BLaER1 treated with 17β-estradiol and CSF1 and Interleukin-3, amounts not matched to agents 10 nM and 100 nM (cell line): ENCODE measurements at regions not wholly inside any gene's neighbourhood (a gene's known extent, or its start where the extent isn't known, plus 50 kb on each side); places are given as distances from the start of the nearest gene placed in this dataset.
"Not testable (repeated sequence)": the region's sequence is repeated elsewhere in the genome, so short reads cannot be mapped to it uniquely, and the experiment has no call there.

Source experiments
- H3K27ac ChIP-seq, 11 experiments: shearing (Covaris generic); formaldehyde crosslinking; 2 replicates each; pipeline ENCODE4 v1.8.1; 2022
- H3K27me3 ChIP-seq, 11 experiments: shearing (Covaris generic); formaldehyde crosslinking; 2 replicates each; pipeline ENCODE4 v1.8.1; 2022
- H3K36me3 ChIP-seq, 11 experiments: shearing (Covaris generic); formaldehyde crosslinking; 2 replicates each; pipeline ENCODE4 v1.8.1; 2022
- H3K4me1 ChIP-seq, 10 experiments: shearing (Covaris generic); formaldehyde crosslinking; 2 replicates each; pipeline ENCODE4 v1.8.1; 2022
- H3K4me2 ChIP-seq, 11 experiments: shearing (Covaris generic); formaldehyde crosslinking; 2 replicates each; pipeline ENCODE4 v1.8.1; 2022
- H3K4me3 ChIP-seq, 10 experiments: shearing (Covaris generic); formaldehyde crosslinking; 2 replicates each; pipeline ENCODE4 v1.8.1; 2022
- H3K9ac ChIP-seq, 11 experiments: shearing (Covaris generic); formaldehyde crosslinking; 2 replicates each; pipeline ENCODE4 v1.8.1; 2022
- H3K9me3 ChIP-seq, 11 experiments: shearing (Covaris generic); formaldehyde crosslinking; replicated peaks in 1 of 11; 2 replicates each; pipeline ENCODE4 v1.8.1; 2022
- H4K20me1 ChIP-seq, 11 experiments: shearing (Covaris generic); formaldehyde crosslinking; 2 replicates each; pipeline ENCODE4 v1.8.1; 2022
- Cebpa-rat ChIP-seq, 11 experiments: shearing (Covaris generic); IDR thresholded peaks; 2 replicates each; pipeline ENCODE4 v1.8.1; 2022

DNA sequence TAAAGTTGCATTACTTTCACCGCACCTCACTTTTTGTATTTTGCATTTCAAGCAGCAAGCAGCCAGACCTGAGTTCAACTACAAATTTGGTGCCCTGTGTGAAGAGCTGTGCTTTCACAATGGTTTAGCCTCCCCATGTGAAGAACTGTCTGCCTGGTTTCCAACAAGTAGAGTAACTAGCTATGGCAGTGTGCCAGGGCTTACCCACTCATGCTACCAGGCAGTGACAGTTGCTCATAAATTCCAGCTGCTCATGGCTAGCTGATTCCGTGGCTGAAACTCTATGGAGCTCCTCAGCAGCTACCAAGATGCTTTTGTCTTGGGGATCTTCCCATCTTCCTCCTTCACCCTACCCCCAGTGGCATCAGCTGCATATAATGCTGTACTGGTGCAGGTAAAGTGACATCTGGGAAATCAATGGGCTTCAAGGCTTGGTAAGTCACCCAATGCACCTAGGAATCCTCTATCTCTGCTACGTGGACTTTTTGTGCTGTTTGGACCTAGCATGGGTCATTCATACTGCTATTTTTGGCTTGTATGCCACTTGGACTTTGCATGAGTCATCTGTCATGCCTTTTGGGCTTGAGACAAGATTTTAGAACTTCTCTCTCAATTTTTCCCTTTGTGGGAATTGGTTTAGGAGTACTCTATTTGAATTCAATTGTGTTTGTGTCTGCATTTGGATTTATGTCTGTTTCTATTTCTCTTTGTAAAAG, 176.5 kb upstream of the GJE1 start:
- Histone ChIP-seq H3K4me1 (no peaks in the 10 kb centered on the region), H3K27me3 (no peaks in the 10 kb centered on the region), H3K9me3 (peaks cover 24 to 48% (median 33%) of the 10 kb centered on the region in 11 experiments), H3K36me3 (no peaks in the 10 kb centered on the region; a peak in 1 of 22 replicates), H4K20me1 (no peaks in the 10 kb centered on the region), H3K4me3 (no peak overlapping the region), H3K4me2 (no peak overlapping the region), H3K27ac (no peak overlapping the region), H3K9ac (no peak overlapping the region)
- no peak for TF ChIP-seq Cebpa-rat (IDR thresholded peaks at IDR 0.05)

DNA sequence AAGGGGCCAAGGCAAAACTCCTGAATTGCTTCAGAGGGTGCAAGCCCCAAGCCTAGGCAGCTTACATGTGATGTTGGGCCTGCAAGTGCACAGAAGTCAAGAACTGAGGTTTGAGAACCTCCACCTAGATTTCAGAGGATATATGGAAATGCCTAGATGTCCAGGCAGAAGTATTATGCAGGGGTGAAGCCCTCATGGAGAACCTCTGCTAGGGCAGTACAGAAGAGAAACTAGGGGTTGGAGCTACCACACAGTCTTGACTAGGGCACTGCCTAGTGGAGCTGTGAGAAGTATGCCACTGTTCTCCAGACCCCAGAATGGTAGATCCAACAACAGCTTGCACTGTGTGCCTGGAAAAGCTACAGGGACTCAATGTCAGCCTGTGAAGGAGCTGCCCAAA, 179.7 kb upstream of the GJE1 start:
- TF ChIP-seq Cebpa-rat (IDR thresholded peaks at IDR 0.05): no peak
- Histone ChIP-seq H3K9ac (no peak overlapping the region), H3K4me2 (no peak overlapping the region), H3K27me3 (no peaks in the 10 kb centered on the region), H3K9me3 (peaks cover 24 to 48% (median 33%) of the 10 kb centered on the region in 11 experiments), H3K4me3 (no peak overlapping the region), H3K36me3 (no peaks in the 10 kb centered on the region; a peak in 1 of 22 replicates), H3K4me1 (no peaks in the 10 kb centered on the region), H3K27ac (no peak overlapping the region), H4K20me1 (no peaks in the 10 kb centered on the region)

DNA sequence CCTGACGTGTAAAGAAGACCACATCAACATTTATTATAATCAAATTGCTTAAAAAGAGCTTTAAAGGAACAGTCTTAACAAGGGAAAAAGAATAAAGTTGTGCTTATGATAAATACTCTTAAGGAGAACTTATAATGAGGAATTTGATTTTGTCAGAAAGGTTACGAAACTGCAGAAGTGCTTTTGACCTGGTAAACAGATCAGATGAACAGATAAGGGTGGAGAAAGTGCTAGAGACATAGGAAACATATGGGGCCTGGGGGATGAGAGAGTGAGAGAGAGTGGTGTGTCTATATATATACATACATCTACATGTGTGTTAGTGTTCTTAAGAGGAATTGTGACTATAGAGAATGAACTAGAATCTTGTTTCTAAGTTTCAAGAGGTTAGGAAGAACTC, 186.2 kb upstream of the GJE1 start:
- peaks cover 0 to 16% (median 4%) of the 10 kb centered on the region in 11 experiments; a peak in 6 of 22 replicates for H3K9me3 ChIP-seq
- no peaks in the 10 kb centered on the region for H4K20me1 ChIP-seq
- no peaks in the 10 kb centered on the region for H3K36me3 ChIP-seq
- no peaks in the 10 kb centered on the region for H3K4me1 ChIP-seq
- no peak overlapping the region for H3K27ac ChIP-seq
- no peak overlapping the region for H3K4me2 ChIP-seq
- H3K4me3 ChIP-seq: no peak overlapping the region
- H3K27me3 ChIP-seq: no peaks in the 10 kb centered on the region
- TF ChIP-seq Cebpa-rat (IDR thresholded peaks at IDR 0.05): no peak
- H3K9ac ChIP-seq: no peak overlapping the region

DNA sequence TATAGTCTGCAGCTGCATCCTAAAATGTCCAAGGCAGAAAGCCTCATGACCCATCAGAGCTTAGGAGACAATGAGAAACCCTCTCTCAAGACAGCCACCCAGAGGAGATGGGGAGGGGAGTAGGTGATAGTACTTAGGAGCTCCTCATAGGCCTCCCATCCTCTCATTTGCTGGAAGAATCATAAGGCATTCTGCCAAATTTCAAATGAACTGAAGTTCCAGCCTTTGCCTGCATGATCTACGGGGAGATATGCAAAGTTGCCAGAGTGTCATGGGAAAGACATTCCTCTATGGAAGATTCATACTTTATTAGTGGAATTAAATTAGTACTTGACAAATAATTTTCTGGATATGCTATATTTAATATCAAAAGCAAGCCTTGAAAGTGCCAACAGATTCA, 194.1 kb upstream of the GJE1 start:
- H3K9ac ChIP-seq: no peak overlapping the region
- no peak overlapping the region for H3K4me3 ChIP-seq
- no peaks in the 10 kb centered on the region for H4K20me1 ChIP-seq
- no peaks in the 10 kb centered on the region for H3K27me3 ChIP-seq
- H3K9me3 ChIP-seq: peaks cover 0 to 8% (median 4%) of the 10 kb centered on the region in 11 experiments; a peak in 4 of 22 replicates
- H3K4me1 ChIP-seq: no peaks in the 10 kb centered on the region
- no peak overlapping the region for H3K4me2 ChIP-seq
- H3K27ac ChIP-seq: no peak overlapping the region
- no peak for TF ChIP-seq Cebpa-rat (IDR thresholded peaks at IDR 0.05)
- H3K36me3 ChIP-seq: no peaks in the 10 kb centered on the region

DNA sequence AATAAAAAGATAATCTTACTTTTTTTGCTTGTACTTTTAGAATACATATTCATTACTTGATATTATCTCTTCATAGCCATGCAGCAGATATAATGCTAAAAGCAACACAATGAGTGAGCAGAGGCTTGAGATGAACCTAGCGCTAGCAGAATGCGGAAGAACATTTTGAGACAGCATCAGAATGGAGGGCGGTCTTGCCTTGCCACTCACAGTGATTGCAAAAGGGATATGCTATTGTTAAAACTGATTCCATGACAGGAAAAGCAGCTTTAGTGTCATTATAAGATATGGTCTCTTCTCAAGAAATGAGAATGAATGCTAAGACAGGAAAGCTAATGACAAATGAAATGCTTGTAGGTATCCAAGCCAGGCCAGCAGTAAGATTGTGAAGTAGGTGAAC, 200.0 kb upstream of the GJE1 start:
- Histone ChIP-seq H3K4me3 (no peak overlapping the region), H3K27me3 (no peaks in the 10 kb centered on the region), H3K4me1 (no peaks in the 10 kb centered on the region), H3K9me3 (no peaks in the 10 kb centered on the region), H4K20me1 (no peaks in the 10 kb centered on the region), H3K36me3 (no peaks in the 10 kb centered on the region), H3K27ac (no peak overlapping the region), H3K4me2 (no peak overlapping the region), H3K9ac (no peak overlapping the region)
- TF ChIP-seq Cebpa-rat (IDR thresholded peaks at IDR 0.05): no peak

DNA sequence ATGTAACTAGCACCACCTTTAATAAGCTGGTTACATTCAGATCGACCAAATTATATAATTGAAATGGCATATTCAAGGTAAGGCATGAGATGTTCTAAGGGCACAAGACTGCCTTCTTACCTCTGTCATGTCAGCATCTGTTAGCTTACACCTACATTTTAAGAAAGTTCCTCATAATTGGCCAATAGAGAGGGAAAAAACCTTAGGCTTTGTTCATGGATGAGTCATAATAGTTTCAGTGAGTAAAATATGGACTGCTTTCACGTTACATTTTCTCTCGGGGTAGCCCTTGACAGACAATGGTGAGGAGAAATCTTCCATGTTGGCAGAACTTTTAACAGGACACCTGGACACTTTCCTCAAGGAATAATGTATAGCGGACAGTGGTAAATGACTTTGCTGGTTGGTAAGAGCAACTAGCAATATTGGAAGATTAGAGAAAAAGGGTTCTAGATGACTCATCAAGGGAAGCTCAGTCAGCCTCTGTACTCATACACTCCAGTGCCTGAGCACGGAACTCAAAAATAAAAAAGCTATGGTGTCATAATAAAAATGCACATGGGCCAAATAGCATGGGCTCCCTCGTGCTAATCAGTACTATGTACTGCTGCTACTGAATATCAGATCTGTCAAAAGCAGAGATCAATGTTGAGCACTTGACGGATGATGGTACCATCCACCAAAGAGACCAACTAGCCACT, 206.4 kb upstream of the GJE1 start:
- not testable (repeated sequence) for H3K9me3 ChIP-seq, H3K36me3 ChIP-seq, H4K20me1 ChIP-seq, H3K27ac ChIP-seq, H3K4me1 ChIP-seq, H3K4me2 ChIP-seq, H3K27me3 ChIP-seq, H3K4me3 ChIP-seq, H3K9ac ChIP-seq

DNA sequence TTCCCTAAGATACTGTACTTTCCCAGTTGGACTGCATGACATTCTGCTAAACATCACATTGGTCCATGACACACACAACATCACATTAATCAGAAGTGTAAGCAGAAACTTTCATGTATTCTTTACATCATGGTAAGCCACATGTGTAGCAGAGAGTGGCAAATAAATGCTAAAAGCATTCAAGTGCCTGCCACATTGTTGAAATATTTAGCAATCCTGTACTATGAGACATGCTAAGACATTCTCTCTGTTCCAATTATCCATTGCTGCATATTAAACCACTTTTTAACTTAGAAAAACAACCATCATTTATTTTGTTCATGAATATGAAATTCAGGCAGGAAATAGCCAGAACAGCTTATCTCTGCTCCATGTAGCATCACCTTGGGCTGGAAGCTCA, 207.7 kb upstream of the GJE1 start:
- H3K27ac ChIP-seq: no peak overlapping the region
- H3K4me1 ChIP-seq: no peaks in the 10 kb centered on the region
- no peaks in the 10 kb centered on the region for H4K20me1 ChIP-seq
- no peak for TF ChIP-seq Cebpa-rat (IDR thresholded peaks at IDR 0.05)
- no peak overlapping the region for H3K4me3 ChIP-seq
- H3K4me2 ChIP-seq: no peak overlapping the region
- no peaks in the 10 kb centered on the region for H3K27me3 ChIP-seq
- H3K9ac ChIP-seq: no peak overlapping the region
- H3K9me3 ChIP-seq: 0 out of 22 replicates have a peak, but pooled peaks cover 0 to 3% (median 0%) of the 10 kb centered on the region in 11 experiments
- H3K36me3 ChIP-seq: no peaks in the 10 kb centered on the region

DNA sequence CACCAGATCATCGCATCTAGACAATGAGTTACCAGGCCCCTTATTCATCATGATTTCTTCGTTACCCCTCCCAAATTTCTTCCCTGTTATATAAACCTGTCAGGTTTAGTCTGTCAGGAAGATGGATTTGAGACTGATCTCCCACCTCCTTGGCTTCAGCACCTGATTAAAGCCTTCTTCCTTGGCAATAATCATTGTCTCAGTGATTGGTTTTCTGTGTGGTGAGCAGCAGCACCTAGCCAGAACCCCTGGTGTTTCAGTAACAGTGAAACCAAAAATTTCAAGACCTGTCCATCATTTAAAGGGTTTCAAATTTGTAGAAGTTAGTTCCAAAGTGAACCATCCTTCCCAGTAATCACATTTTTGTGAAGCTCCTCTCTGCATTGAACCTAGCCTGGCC, 209.8 kb upstream of the GJE1 start:
- no peaks in the 10 kb centered on the region for H3K36me3 ChIP-seq
- H3K9me3 ChIP-seq: 0 out of 22 replicates have a peak, but pooled peaks cover 0 to 3% (median 0%) of the 10 kb centered on the region in 11 experiments
- no peaks in the 10 kb centered on the region for H3K27me3 ChIP-seq
- no peak overlapping the region for H3K4me3 ChIP-seq
- no peak for TF ChIP-seq Cebpa-rat (IDR thresholded peaks at IDR 0.05)
- no peak overlapping the region for H3K4me2 ChIP-seq
- H3K27ac ChIP-seq: no peak overlapping the region
- H3K4me1 ChIP-seq: no peaks in the 10 kb centered on the region
- no peak overlapping the region for H3K9ac ChIP-seq
- H4K20me1 ChIP-seq: no peaks in the 10 kb centered on the region

DNA sequence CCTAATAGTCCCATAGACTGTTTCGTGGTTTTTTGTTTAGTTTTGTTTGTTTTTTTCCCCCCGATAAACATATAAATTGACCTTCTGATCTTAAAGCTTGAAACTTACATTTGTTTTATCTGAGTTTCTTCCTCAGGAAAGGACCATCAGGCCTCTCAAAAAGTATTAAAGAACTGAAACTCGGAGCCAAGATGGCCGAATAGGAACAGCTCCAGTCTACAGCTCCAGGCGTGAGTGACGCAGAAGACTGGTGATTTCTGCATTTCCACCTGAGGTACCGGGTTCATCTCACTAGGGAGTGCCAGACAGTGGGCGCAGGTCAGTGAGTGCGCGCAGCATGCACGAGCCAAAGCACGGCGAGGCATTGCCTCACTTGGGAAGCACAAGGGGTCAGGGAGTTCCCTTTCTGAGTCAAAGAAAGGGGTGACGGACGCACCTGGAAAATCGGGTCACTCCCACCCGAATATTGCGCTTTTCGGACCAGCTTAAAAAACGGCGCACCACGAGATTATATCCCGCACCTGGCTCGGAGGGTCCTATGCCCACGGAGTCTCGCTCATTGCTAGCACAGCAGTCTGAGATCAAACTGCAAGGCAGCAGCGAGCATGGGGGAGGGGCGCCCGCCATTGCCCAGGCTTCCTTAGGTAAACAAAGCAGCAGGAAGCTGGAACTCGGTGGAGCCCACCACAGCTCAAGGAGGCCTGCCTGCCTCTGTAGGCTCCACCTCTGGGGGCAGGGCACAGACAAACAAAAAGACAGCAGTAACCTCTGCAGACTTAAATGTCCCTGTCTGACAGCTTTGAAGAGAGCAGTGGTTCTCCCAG, 215.8 kb upstream of the GJE1 start:
- not testable (repeated sequence) for H3K36me3 ChIP-seq, H3K27me3 ChIP-seq, H4K20me1 ChIP-seq, H3K9me3 ChIP-seq, H3K4me2 ChIP-seq, H3K27ac ChIP-seq, H3K4me1 ChIP-seq, H3K9ac ChIP-seq, H3K4me3 ChIP-seq
